Liver (tissue), 8 donors: ENCODE measurements at regions not wholly inside any gene's neighbourhood (a gene's known extent, or its start where the extent isn't known, plus 50 kb on each side); places are given as distances from the start of the nearest gene placed in this dataset.

Experiments used
- DNase-seq: peaks from one replicate; pipeline ENCODE4 v3.0.0-alpha.2; 2017; ENCODE audit warnings: low spot score
- H3K27ac ChIP-seq, 2 donors: one replicate each; pipeline ENCODE4 v1.7.0; 2013; ENCODE audit warnings: inconsistent platforms in 2 of 2, low read length in 2 of 2, control low read depth in 1 of 2, low read depth in 1 of 2, mild to moderate bottlenecking in 1 of 2
- H3K27me3 ChIP-seq, 4 donors: one replicate each; pipeline versions ENCODE4 v1.6.1 to v1.7.0; 2013; ENCODE audit warnings: low read length in 3 of 4, inconsistent platforms in 1 of 4, mild to moderate bottlenecking in 1 of 4, moderate library complexity in 1 of 4; ENCODE audit not compliant: control insufficient read depth in 4 of 4, insufficient read depth in 4 of 4
- H3K36me3 ChIP-seq, 4 donors: one replicate each; pipeline versions ENCODE4 v1.6.1 to v1.7.0; 2013; ENCODE audit warnings: low read length in 3 of 4, mild to moderate bottlenecking in 3 of 4, low read depth in 1 of 4, moderate library complexity in 1 of 4; ENCODE audit not compliant: control insufficient read depth in 4 of 4, insufficient read depth in 3 of 4
- H3K4me1 ChIP-seq, 4 donors: one replicate each; pipeline versions ENCODE4 v1.6.1 to v1.7.0; 2013; ENCODE audit warnings: low read length in 3 of 4, mild to moderate bottlenecking in 3 of 4, moderate library complexity in 1 of 4; ENCODE audit not compliant: control insufficient read depth in 4 of 4, insufficient read depth in 4 of 4
- H3K4me3 ChIP-seq, 3 donors: one replicate each; pipeline versions ENCODE4 v1.6.1 to v1.7.0; 2013; ENCODE audit warnings: low read length in 3 of 3, control low read depth in 1 of 3, low read depth in 1 of 3, mild to moderate bottlenecking in 1 of 3
- H3K9ac ChIP-seq, 2 donors: one replicate each; pipeline ENCODE4 v1.7.0; 2013; ENCODE audit warnings: low read length in 2 of 2, mild to moderate bottlenecking in 2 of 2, moderate library complexity in 2 of 2, control low read depth in 1 of 2, low read depth in 1 of 2
- H3K9me3 ChIP-seq, 4 donors: one replicate each; pipeline versions ENCODE4 v1.6.1 to v1.7.0; 2013; ENCODE audit warnings: low read length in 3 of 4; ENCODE audit not compliant: control insufficient read depth in 4 of 4
- ATF3 ChIP-seq: IDR thresholded peaks from 2 replicates; pipeline ENCODE4 v1.6.1; 2016; ENCODE audit warnings: antibody characterized with exemption
- CTCF ChIP-seq: fragments of 150-350 bp; IDR thresholded peaks from 2 replicates; pipeline ENCODE4 v1.5.1; 2017; ENCODE audit warnings: improper control_type of control experiment, low read depth, low read length; ENCODE audit not compliant: missing input control
- FOXA1 ChIP-seq: IDR thresholded peaks from 2 replicates; pipeline ENCODE4 v1.6.1; 2016; ENCODE audit warnings: antibody characterized with exemption
- FOXA2 ChIP-seq: IDR thresholded peaks from 2 replicates; pipeline ENCODE4 v1.6.1; 2016; ENCODE audit warnings: antibody characterized with exemption
- JUND ChIP-seq, 2 donors: IDR thresholded peaks; 2 replicates each; pipeline ENCODE4 v1.6.1; 2016; ENCODE audit warnings: antibody characterized with exemption in 2 of 2
- MAX ChIP-seq: IDR thresholded peaks from 2 replicates; pipeline ENCODE4 v1.6.1; 2016; ENCODE audit warnings: antibody characterized with exemption
- NR2F2 ChIP-seq: IDR thresholded peaks from 2 replicates; pipeline ENCODE4 v1.6.1; 2016; ENCODE audit warnings: antibody characterized with exemption
- RAD21 ChIP-seq, 2 donors: IDR thresholded peaks; 2 replicates each; pipeline ENCODE4 v1.6.1; 2016; ENCODE audit warnings: antibody characterized with exemption in 2 of 2, mild to moderate bottlenecking in 2 of 2
- REST ChIP-seq: IDR thresholded peaks from 2 replicates; pipeline ENCODE4 v1.6.1; 2016; ENCODE audit warnings: antibody characterized with exemption, mild to moderate bottlenecking
- RXRA ChIP-seq, 2 donors: IDR thresholded peaks; 2 replicates each; pipeline ENCODE4 v1.6.1; 2017 to 2018; ENCODE audit warnings: antibody characterized with exemption in 2 of 2, mild to moderate bottlenecking in 1 of 2
- SP1 ChIP-seq: IDR thresholded peaks from 2 replicates; pipeline ENCODE4 v1.6.1; 2018; ENCODE audit warnings: antibody characterized with exemption, mild to moderate bottlenecking
- YY1 ChIP-seq: IDR thresholded peaks from 2 replicates; pipeline ENCODE4 v1.6.1; 2016; ENCODE audit warnings: antibody characterized with exemption, mild to moderate bottlenecking
- ZBTB33 ChIP-seq: IDR thresholded peaks from 2 replicates; pipeline ENCODE4 v1.6.1; 2016; ENCODE audit warnings: antibody characterized with exemption
- WGBS: extraction: QIAGEN DNeasy Blood & Tissue Kit; methylation state at CpG from one replicate; pipeline ENCODE4 v1.1.7; 2013; 5-methylcytosine and 5-hydroxymethylcytosine counted together
- donor health status: healthy.
- donor health status: healthy.
- donor health status: healthy.
- donor health status: healthy.
- donor health status: healthy.

GRCh38 chr10:70974920-70975319 lies 86.6 kb upstream of the PCBD1 start:
- WGBS = 73% methylated on average over 7 of the region's 7 CpGs
- Histone ChIP-seq H3K27me3 (no peaks in the 10 kb centered on the region), H3K36me3 (no peaks in the 10 kb centered on the region), H3K9me3 (peaks cover 0 to 16% (median 8%) of the 10 kb centered on the region in 4 donors), H3K9ac (no peak overlapping the region), H3K27ac (no peak overlapping the region), H3K4me1 (no peaks in the 10 kb centered on the region), H3K4me3 (no peak overlapping the region)
- DNase-seq = no peak
- no peak for TF ChIP-seq MAX
- TF ChIP-seq SP1 = no peak
- TF ChIP-seq ZBTB33 = no peak
- no peak for TF ChIP-seq REST
- TF ChIP-seq YY1 = no peak
- TF ChIP-seq RAD21 (IDR thresholded peaks at IDR 0.05) = no peak
- TF ChIP-seq CTCF = no peak
- TF ChIP-seq NR2F2 = no peak
- no peak for TF ChIP-seq ATF3
- no peak for TF ChIP-seq FOXA2
- TF ChIP-seq FOXA1 = no peak
- no peak for TF ChIP-seq RXRA (IDR thresholded peaks at IDR 0.05)

- Histone ChIP-seq H3K27me3 (no peaks in the 10 kb centered on the region), H3K4me3 (no peak overlapping the region), H3K36me3 (no peaks in the 10 kb centered on the region), H3K9ac (no peak overlapping the region), H3K9me3 (peaks cover 0 to 16% (median 4%) of the 10 kb centered on the region in 4 donors), H3K4me1 (no peaks in the 10 kb centered on the region), H3K27ac (no peak overlapping the region)
- TF ChIP-seq REST (no peak), JUND (IDR thresholded peaks at IDR 0.05) (no peak)
- 87% methylated on average over 6 of the region's 6 CpGs for WGBS
- no peak for DNase-seq
Observed at GRCh38 chr10:70976063-70976695, 87.8 kb upstream of the PCBD1 start.
